ENCODE measurements at regions not wholly inside any gene's neighbourhood (a gene's known extent, or its start where the extent isn't known, plus 50 kb on each side); places are given as distances from the start of the nearest gene placed in this dataset.

DNA sequence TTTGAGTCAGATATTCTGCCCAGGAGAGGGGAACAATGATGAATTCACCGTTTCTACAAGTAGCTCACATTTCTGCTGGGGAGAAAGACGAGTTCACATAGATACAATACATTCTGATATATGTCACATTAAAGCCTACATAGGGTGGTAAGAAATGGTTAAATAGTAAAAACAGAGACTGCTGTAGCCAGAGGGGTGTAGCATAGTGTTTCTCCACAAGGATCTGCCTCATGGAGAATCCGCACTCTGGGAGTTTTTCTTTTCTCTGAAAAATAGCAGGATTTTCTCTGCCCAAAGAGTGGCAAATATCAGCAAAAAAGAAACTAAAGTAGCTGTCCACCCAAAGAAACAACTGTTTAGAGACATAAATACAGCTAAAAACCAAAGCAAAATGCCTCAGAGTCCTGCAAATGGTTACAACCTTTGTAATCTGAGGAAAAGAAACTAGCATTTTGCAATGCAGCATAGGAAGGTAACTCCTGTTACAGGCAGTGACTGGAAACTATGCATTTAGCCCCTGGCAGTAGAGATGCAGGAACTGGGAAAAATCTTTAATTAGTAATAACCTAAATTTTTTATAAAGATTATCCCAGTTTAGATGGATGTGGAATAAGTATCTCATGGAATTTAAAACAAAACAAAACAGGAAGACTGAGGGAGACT lies 1126.7 kb upstream of the ADGRL2 start:
- TF ChIP-seq, protein P1, sequence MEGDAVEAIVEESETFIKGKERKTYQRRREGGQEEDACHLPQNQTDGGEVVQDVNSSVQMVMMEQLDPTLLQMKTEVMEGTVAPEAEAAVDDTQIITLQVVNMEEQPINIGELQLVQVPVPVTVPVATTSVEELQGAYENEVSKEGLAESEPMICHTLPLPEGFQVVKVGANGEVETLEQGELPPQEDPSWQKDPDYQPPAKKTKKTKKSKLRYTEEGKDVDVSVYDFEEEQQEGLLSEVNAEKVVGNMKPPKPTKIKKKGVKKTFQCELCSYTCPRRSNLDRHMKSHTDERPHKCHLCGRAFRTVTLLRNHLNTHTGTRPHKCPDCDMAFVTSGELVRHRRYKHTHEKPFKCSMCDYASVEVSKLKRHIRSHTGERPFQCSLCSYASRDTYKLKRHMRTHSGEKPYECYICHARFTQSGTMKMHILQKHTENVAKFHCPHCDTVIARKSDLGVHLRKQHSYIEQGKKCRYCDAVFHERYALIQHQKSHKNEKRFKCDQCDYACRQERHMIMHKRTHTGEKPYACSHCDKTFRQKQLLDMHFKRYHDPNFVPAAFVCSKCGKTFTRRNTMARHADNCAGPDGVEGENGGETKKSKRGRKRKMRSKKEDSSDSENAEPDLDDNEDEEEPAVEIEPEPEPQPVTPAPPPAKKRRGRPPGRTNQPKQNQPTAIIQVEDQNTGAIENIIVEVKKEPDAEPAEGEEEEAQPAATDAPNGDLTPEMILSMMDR (IDR thresholded peaks at IDR 0.05), result no peak
- no peak for TF ChIP-seq REST (IDR thresholded peaks at IDR 0.05; ENCODE audit: insufficient read depth in 1 of 2, low read depth in 2 of 2, low read length in 1 of 2)
- no peak for TF ChIP-seq POLR2AphosphoS5 (IDR thresholded peaks at IDR 0.05; ENCODE audit: low read depth, low read length)
- TF ChIP-seq TCF7L2 (IDR thresholded peaks at IDR 0.05; ENCODE audit: low read depth, low read length), result no peak
- TF ChIP-seq SIN3A (IDR thresholded peaks at IDR 0.05; ENCODE audit: borderline replicate concordance, insufficient read depth, low read depth, low read length), result no peak

Measured in Panc1 (cell line).